ENCODE measurements at regions not wholly inside any gene's neighbourhood (a gene's known extent, or its start where the extent isn't known, plus 50 kb on each side); places are given as distances from the start of the nearest gene placed in this dataset.

GRCh38 chr5:66452109-66452508 lies 144.1 kb upstream of the MAST4 start:
- H3K4me3 ChIP-seq (ENCODE audit: low read depth, low read length) = no peak overlapping the region
- in situ Hi-C loops (cut with HindIII; ENCODE audit: low sequenced_read_pairs) = no loop called here
- no peak for DNase-seq (ENCODE audit: low read depth)
- TF ChIP-seq CTCF (IDR thresholded peaks at IDR 0.05; ENCODE audit: low read depth, low read length, missing control alignments) = no peak

GRCh38 chr5:66454186-66455078 lies 141.8 kb upstream of the MAST4 start:
- DNase-seq (ENCODE audit: low read depth) = no peak
- in situ Hi-C loops (cut with HindIII; ENCODE audit: low sequenced_read_pairs) = no loop called here
- no peak overlapping the region for H3K4me3 ChIP-seq (ENCODE audit: low read depth, low read length)
- TF ChIP-seq CTCF (IDR thresholded peaks at IDR 0.05; ENCODE audit: low read depth, low read length, missing control alignments) = no peak

GRCh38 chr5:66459728-66460127 lies 136.5 kb upstream of the MAST4 start:
- H3K4me3 ChIP-seq (ENCODE audit: low read depth, low read length) = no peak overlapping the region
- no peak for DNase-seq (ENCODE audit: low read depth)
- in situ Hi-C loops (cut with HindIII; ENCODE audit: low sequenced_read_pairs) = no loop called here
- no peak for TF ChIP-seq CTCF (IDR thresholded peaks at IDR 0.05; ENCODE audit: low read depth, low read length, missing control alignments)

DNA sequence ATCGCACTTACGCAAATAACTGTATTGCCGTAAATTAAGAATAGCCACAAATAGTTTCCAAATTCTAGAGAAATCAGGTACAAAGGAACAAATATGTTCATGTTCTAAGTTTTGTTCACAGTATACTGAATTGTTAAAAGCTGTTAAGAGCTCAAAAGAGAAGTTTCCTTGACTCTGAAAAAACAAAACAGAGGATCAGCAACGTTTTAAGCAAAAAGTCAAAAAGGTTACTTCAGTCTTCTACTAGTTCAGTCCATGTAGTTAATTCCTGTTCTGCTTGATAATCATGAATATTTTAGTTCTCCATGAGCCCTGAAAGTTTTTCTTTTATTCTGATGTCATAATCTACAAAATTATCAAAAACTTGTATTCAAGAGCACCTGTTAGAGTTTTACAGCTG lies 128.6 kb upstream of the MAST4 start:
- H3K4me3 ChIP-seq (ENCODE audit: low read depth, low read length) = no peak overlapping the region
- in situ Hi-C loops (cut with HindIII; ENCODE audit: low sequenced_read_pairs) = no loop called here
- no peak for TF ChIP-seq CTCF (IDR thresholded peaks at IDR 0.05; ENCODE audit: low read depth, low read length, missing control alignments)
- DNase-seq (ENCODE audit: low read depth) = no peak

- TF ChIP-seq CTCF (IDR thresholded peaks at IDR 0.05; ENCODE audit: low read depth, low read length, missing control alignments) = no peak
- in situ Hi-C loops (cut with HindIII; ENCODE audit: low sequenced_read_pairs) = no loop called here
- H3K4me3 ChIP-seq (ENCODE audit: low read depth, low read length) = no peak overlapping the region
- DNase-seq (ENCODE audit: low read depth) = no peak
These were observed 126.5 kb upstream of the MAST4 start for GRCh38 chr5:66469684-66470083.

DNA sequence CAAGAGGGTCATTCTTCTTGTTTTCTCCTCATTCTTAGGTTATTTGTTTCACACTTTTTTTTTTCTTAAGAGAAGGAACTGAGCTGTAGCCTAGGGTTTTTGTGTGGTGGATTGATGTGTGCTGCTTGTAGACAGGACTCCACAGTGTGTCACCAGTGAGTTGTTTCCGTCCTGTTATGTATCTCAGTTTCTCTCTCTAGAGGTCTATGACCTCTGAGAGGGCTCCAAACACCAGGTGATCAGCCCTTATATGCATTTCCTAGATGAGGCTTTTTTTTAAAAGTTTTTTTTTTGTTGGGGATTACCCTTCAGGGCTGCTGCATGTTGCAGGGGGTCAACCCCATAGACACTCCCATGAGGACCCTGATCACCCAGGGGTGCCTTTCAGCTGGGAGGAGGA lies 124.2 kb upstream of the MAST4 start:
- no peak overlapping the region for H3K4me3 ChIP-seq (ENCODE audit: low read depth, low read length)
- in situ Hi-C loops (cut with HindIII; ENCODE audit: low sequenced_read_pairs) = no loop called here
- TF ChIP-seq CTCF (IDR thresholded peaks at IDR 0.05; ENCODE audit: low read depth, low read length, missing control alignments) = no peak
- no peak for DNase-seq (ENCODE audit: low read depth)
